Stimulated activated naive CD8-positive, alpha-beta T cell treated with anti-CD3 and anti-CD28 coated beads, Interleukin-15, amount 100 ng/mL, for 72 hours (primary cell): ENCODE measurements at regions not wholly inside any gene's neighbourhood (a gene's known extent, or its start where the extent isn't known, plus 50 kb on each side); places are given as distances from the start of the nearest gene placed in this dataset.
A peak's percentile ranks its signal among the peaks of the same experiment; 100 is the strongest.

Experiments
- ATAC-seq: fragments of 150-1000 bp; cut with Tn5 transposase; 2 replicates; pipeline ENCODE4 v1.10.0; 2021; ENCODE audit warnings: mild to moderate bottlenecking, moderate library complexity
- DNase-seq, 2 donors: peaks; one replicate each; pipeline ENCODE4 v3.0.0; 2021 to 2022
- H3K27ac Mint-ChIP-seq, 2 donors: one replicate each; pipeline ENCODE4 v1.8.0; 2022; ENCODE audit warnings: mild to moderate bottlenecking in 2 of 2, mixed read lengths in 2 of 2, moderate library complexity in 2 of 2
- H3K27me3 Mint-ChIP-seq: one replicate; pipeline ENCODE4 v1.8.0; 2022; ENCODE audit warnings: mixed read lengths
- H3K4me1 Mint-ChIP-seq: one replicate; pipeline ENCODE4 v1.8.0; 2022; ENCODE audit warnings: mild to moderate bottlenecking, mixed read lengths
- H3K4me3 Mint-ChIP-seq, 2 donors: one replicate each; pipeline ENCODE4 v1.8.0; 2022; ENCODE audit warnings: mild to moderate bottlenecking in 2 of 2, mixed read lengths in 2 of 2, moderate library complexity in 1 of 2
- H3K9me3 Mint-ChIP-seq, 2 donors: one replicate each; pipeline ENCODE4 v1.8.0; 2022; ENCODE audit warnings: mixed read lengths in 2 of 2

DNA sequence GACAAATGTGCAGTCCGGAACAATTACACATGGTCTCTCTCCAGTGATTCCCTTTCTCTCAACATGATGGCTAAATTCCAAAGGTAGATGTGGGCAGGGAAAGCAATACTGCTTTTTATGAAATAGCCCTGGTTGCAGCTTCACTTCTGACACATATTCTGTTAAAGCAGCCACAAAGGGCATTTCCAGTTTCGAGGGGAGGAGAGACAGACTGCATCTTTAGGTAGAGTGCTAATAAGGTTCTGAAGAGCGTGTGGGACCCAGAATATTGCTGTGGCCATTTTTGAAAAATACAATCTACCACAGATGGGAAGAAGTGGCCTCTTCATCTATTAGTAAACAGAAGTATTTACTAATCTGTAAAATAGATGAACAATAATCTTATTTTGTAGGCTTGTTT, 139.3 kb upstream of the PEX5L start:
- Mint-ChIP-seq H3K9me3 (peaks cover 6 to 11% of the 10 kb centered on the region in 2 donors), H3K4me1 (no peaks in the 10 kb centered on the region), H3K4me3 (no peak overlapping the region), H3K27me3 (no peaks in the 10 kb centered on the region), H3K27ac (no peak overlapping the region)
- ATAC-seq (no peak), DNase-seq (no peak)

DNA sequence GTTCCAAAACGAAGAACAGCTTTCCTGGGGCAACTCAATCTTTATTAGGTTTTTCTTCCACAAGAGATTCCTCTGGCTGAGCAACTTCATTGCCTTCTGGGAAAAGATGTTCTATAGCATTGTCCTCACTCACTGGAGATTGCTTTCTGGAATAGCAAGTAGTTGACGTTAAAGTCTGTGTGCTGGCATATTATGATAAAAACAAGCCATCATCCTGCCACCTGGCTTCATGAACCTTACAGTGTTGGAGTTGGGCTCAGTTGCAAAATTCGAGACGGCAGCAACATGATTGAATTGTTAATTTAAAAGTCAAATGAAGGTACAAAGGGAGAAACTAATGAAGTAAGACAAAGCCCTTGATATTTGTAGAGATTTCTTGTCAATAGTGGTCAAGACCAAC, 140.5 kb upstream of the PEX5L start:
- Mint-ChIP-seq H3K4me3 (no peak overlapping the region), H3K27me3 (no peaks in the 10 kb centered on the region), H3K27ac (no peak overlapping the region), H3K4me1 (no peaks in the 10 kb centered on the region), H3K9me3 (peaks cover 6 to 11% of the 10 kb centered on the region in 2 donors)
- DNase-seq (no peak), ATAC-seq (no peak)

DNA sequence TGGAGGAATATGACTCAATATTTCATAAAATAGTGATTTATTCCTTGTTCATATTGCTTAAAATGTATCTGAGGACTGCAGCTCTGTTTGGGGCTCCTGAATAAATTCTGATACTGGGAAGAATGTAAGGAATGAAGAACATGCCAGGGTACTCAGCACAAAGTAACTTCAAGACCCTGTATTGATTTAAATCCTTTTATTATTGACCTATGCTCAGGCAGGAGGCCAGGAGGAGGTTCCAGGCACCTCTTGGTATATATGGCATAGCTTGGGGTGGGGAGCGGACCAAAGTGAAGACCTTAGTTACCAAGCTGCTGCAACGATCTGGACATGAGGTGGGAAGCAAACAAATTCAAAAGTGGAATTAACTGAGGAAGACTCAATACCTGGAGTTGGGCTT, 142.8 kb upstream of the PEX5L start:
- no peak for DNase-seq
- Mint-ChIP-seq H3K9me3 (no peaks in the 10 kb centered on the region), H3K4me1 (no peaks in the 10 kb centered on the region), H3K4me3 (no peak overlapping the region), H3K27me3 (no peaks in the 10 kb centered on the region), H3K27ac (no peak overlapping the region)
- ATAC-seq, result no peak

DNA sequence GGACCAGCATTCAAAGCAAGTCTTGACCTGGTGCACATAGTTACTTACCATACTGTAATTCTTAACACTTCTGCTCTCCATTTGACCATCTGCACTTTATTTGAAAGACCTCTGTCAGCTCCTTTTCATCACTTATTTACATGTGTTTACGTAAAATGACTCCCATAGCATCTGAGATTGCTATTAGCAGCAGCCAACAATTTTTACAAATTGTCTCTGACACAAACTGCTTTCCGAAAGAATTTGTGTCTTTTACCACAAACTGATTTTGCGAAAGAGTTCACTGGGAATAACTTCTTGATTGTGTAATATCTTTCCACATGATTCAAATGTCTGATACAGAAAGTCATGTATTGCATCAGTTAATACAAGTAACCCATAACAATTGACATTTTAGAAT, 144.1 kb upstream of the PEX5L start:
- ATAC-seq (no peak), DNase-seq (no peak)
- Mint-ChIP-seq H3K27me3 (no peaks in the 10 kb centered on the region), H3K9me3 (no peaks in the 10 kb centered on the region), H3K4me3 (no peak overlapping the region), H3K27ac (no peak overlapping the region), H3K4me1 (no peaks in the 10 kb centered on the region)

DNA sequence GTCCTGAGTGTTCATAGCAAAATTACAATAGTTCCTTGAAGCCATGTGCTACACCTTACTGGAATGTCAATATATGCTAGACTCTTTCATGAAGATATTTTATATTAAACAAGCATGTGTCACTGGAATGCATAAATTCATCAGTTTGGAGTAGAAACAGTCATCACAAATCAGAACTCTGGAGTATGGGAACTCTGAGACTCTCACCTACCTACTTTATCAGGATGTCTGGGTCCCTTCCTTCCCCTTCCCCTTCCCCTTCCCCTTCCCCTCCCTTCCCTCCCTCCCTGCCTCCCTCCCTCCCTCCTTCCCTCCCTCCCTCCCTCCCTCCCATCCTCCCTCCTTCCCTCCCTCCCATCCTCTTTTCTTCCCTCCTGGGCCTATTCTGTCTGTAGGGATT, 144.7 kb upstream of the PEX5L start:
- H3K4me3 Mint-ChIP-seq, result no peak overlapping the region
- no peak for ATAC-seq
- H3K4me1 Mint-ChIP-seq, result no peaks in the 10 kb centered on the region
- no peak overlapping the region for H3K27ac Mint-ChIP-seq
- H3K9me3 Mint-ChIP-seq, result no peaks in the 10 kb centered on the region
- no peak for DNase-seq
- no peaks in the 10 kb centered on the region for H3K27me3 Mint-ChIP-seq

DNA sequence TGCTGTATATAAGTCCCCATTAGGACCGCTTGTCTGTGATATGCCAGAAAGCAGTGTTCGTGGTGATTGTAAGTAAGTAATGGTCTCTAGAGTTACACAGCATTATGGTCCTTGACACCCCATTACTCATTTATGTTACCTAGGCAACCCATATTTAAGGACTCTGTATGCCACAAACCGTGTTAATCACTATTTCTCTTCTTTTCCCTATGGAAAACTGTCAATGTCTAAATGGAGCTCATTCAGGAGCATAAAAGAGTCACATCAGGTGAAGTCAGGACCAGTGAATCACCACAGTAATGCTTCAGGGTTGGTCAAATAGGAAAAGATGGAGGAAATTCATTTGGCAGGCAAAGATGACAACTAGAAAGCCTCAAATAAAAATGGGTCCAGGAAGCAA, 146.6 kb upstream of the PEX5L start:
- Mint-ChIP-seq H3K4me1 (no peaks in the 10 kb centered on the region), H3K27ac (no peak overlapping the region), H3K27me3 (no peaks in the 10 kb centered on the region), H3K4me3 (no peak overlapping the region), H3K9me3 (no peaks in the 10 kb centered on the region)
- ATAC-seq (no peak), DNase-seq (no peak)

DNA sequence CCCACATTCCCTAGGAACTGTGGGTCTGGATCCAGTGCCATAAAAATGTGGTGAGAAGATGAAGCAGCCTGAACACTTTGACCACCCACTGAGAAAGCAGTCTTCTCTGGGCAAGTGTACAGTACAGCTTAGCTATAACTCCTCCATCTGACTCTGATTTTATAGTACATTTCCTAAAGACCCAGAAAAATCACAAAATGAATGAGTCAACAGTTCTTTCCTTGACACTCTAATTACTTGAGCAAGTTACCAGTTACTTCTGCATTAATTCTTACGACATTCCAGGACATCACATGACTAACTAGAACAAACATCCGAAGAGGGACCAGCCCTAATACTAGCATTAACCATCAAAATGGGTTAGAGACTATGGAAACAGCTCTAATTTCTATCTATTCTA, 148.1 kb upstream of the PEX5L start:
- DNase-seq (no peak), ATAC-seq (no peak)
- no peaks in the 10 kb centered on the region for H3K27me3 Mint-ChIP-seq
- H3K9me3 Mint-ChIP-seq, result no peaks in the 10 kb centered on the region
- H3K4me3 Mint-ChIP-seq, result no peak overlapping the region
- no peaks in the 10 kb centered on the region for H3K4me1 Mint-ChIP-seq
- H3K27ac Mint-ChIP-seq, result no peak overlapping the region

DNA sequence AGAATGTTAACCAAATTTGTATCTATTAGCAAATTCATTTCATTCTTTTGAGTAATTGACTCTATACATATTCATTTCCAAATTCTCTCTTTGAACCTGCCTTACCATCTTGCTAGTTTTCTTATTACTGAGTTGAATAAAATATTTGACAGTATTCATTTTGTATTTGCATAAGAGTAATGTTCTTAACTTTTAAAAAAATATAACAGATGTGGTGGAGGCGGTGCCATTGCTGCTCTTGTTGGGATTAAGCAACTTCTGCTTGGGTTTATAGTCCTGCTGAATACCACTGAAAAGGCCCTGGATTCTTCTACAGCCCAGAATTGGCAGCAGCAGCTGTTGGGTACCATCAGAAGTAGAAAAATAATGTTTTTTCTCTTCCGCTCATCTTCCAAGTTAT, 148.9 kb upstream of the PEX5L start:
- no peak overlapping the region for H3K27ac Mint-ChIP-seq
- H3K27me3 Mint-ChIP-seq, result no peaks in the 10 kb centered on the region
- H3K4me3 Mint-ChIP-seq, result no peak overlapping the region
- no peak for ATAC-seq
- DNase-seq, result no peak
- H3K4me1 Mint-ChIP-seq, result no peaks in the 10 kb centered on the region
- no peaks in the 10 kb centered on the region for H3K9me3 Mint-ChIP-seq

DNA sequence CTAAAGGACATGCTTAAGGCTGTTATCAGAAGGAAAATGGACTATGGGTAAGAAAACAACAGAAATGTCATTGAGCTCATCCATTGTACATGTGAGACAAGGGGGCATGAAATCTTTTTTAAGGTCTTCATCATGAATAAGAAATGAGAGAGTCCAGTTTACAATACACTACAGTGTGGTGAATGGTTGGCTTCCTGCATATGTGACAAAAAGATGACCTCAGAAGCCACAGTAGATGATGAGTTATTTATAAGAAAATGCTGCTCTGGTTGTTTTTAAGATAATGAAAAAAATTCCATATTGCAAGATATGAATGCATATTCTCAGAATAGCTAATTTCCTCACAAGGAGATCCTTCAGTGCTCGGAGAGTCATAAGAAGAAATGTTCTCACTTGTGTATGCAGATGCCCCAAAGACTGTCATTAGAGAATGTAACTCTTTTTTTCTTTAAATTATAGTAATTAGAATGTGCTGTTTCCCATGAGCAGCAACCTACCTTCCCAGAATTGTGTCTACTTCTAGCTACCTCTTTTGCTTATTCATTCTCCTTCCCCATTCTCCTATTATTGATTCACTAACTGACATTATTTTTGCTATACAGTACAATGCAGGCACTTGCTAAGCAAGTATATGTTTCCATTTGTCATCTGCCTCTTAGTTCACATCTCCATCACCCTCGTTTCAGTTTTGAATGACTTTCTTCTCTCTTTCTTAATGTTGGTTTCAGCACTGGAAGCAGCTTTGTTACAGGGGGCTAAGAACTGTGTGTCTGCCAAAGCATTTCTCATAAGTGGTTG, 152.0 kb upstream of the PEX5L start:
- H3K27ac Mint-ChIP-seq, result peak overlapping the region in 1 of 2 donors; percentile 59
- ATAC-seq, result no peak

DNA sequence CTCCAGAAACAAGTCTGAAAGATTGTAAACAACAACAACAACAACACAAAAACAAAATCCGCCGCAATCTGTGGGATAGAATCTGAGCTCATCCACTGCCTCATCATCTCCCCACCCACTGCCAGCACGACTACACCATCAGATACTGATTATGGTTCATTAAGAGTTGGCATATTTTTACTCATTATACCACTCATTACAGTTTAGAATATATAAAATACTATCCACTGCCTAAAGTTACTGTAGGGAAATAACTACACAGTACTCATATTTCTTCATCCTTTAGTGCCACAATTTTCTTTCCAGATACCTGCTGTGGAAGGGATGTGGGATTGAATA, 152.5 kb upstream of the PEX5L start:
- H3K9me3 Mint-ChIP-seq, result no peaks in the 10 kb centered on the region
- peak overlapping the region in 1 of 2 donors; percentile 59 for H3K27ac Mint-ChIP-seq
- no peak for ATAC-seq
- no peak overlapping the region for H3K4me3 Mint-ChIP-seq
- no peaks in the 10 kb centered on the region for H3K27me3 Mint-ChIP-seq
- DNase-seq, result no peak
- no peaks in the 10 kb centered on the region for H3K4me1 Mint-ChIP-seq

More for the DNA sequence above, 152.0 kb upstream of the PEX5L start:
- no peaks in the 10 kb centered on the region for H3K4me1 Mint-ChIP-seq
- H3K27me3 Mint-ChIP-seq, result no peaks in the 10 kb centered on the region
- no peak for DNase-seq
- H3K4me3 Mint-ChIP-seq, result no peak overlapping the region
- no peaks in the 10 kb centered on the region for H3K9me3 Mint-ChIP-seq

DNA sequence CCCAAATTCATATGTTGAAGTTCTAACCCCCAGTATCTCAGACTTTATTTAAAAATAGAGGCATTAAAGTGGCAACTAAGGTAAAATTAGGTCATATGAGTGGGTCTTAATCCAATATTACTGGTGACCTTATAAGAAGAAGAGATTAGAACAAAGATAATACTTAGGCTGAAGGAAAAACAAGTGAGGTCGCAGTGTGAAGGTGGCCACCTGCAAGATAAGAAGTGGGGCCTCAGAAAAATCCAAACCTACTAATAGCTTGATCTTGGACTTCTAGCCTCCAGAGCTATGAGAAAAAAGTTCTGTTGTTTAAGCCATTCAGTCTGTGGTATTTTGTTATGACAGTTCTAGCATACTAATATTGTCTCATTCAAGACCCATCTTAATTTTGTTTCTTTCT, 159.9 kb upstream of the PEX5L start:
- ATAC-seq (no peak), DNase-seq (no peak)
- Mint-ChIP-seq H3K9me3 (peaks cover 0 to 2% of the 10 kb centered on the region in 2 donors), H3K4me3 (no peak overlapping the region), H3K4me1 (no peaks in the 10 kb centered on the region), H3K27me3 (no peaks in the 10 kb centered on the region), H3K27ac (no peak overlapping the region)

DNA sequence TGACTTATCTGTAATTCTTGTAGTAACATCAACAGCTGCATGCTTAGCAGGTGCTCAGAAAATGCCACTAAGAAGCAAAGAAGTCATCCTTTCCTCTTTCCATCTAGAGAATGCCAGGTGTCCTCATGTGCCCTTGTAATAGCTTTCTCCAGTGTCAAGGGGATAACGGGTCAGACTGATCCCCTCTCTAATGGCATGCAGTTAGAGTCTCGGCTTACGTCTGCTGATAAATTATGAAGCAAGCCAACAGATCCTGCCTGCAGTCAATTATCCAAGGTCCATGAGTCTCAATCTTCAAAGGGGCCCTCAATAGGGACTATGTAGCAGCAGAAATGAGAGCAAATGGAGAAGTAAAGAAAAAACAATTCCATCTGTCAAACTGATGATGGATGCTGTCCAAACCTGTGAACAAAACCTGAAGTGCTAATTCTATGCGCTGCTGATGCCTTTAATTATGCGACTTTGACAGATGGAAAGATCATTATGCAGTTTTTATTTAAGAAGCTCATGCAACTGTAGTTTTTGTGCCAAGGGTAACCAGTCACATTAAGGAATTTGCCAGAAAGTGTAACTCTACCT, 162.8 kb upstream of the PEX5L start:
- no peak for DNase-seq
- Mint-ChIP-seq H3K4me1 (no peaks in the 10 kb centered on the region), H3K27ac (no peak overlapping the region), H3K27me3 (no peaks in the 10 kb centered on the region), H3K9me3 (peaks cover 4 to 8% of the 10 kb centered on the region in 2 donors), H3K4me3 (no peak overlapping the region)
- ATAC-seq, result no peak

DNA sequence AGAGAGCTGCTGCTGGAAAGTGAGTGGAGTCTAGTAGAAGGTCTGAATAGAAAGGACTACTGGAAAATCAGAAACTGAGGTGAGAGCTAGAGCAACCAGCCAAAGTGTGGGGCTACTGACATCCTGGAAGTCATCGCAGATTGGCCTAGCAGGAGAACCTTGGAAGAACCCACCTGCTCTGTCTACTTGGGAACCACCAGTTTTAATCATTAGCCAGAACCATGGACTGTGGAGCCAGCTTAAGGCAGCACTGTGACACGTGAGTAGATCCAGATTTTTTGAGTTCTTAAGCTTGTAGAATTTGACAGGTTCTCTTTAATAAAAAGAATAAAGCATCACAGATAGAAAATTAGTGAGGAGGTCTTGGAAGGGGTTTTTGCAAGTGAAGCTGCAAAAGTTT, 179.1 kb upstream of the PEX5L start:
- Mint-ChIP-seq H3K27ac (no peak overlapping the region), H3K9me3 (peaks cover 4 to 7% of the 10 kb centered on the region in 2 donors), H3K27me3 (no peaks in the 10 kb centered on the region), H3K4me1 (no peaks in the 10 kb centered on the region), H3K4me3 (no peak overlapping the region)
- ATAC-seq (no peak), DNase-seq (no peak)

DNA sequence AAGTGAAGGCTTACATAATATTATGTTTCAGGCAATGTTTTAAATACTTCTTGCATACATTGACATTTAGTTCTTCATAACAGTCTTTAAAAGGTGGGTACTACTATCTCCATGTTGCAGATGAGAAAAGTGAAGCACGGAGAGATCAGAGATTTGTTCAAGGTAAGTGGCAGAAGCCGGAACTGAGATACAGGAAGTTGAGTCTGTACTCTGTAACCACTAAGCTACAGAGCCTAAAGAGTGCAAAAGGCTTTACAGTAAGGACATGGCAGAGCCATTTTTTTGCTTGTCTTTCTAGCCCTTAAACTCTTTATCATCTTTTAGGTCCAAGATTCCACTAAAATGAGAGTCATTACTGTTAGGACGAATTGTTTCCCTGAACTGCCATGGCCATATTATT, 186.5 kb upstream of the PEX5L start:
- H3K27me3 Mint-ChIP-seq, result no peaks in the 10 kb centered on the region
- H3K4me1 Mint-ChIP-seq, result no peaks in the 10 kb centered on the region
- H3K9me3 Mint-ChIP-seq, result peaks cover 13 to 24% of the 10 kb centered on the region in 2 donors

DNA sequence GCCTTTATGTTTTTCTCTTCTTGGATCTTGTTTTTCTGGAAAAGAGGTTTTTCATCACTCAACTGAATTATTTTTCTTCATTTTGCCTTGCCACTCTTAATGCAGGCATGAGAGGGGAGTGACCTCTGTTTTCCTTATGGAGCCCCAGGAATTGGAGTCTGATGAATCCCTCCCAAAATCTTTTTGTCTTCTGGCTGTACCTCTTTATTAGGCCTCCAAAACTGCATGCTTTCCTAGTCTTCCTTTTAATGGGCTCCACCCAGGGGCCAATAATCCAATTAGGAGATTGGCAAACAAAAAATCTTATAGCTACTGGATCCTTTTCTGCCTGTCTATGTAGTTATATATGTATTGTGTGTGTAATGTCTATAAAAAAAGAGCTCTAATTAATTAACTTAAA, 192.4 kb upstream of the PEX5L start:
- H3K9me3 Mint-ChIP-seq, result peaks cover 22 to 47% of the 10 kb centered on the region in 2 donors
- no peak overlapping the region for H3K27ac Mint-ChIP-seq
- H3K27me3 Mint-ChIP-seq, result no peaks in the 10 kb centered on the region
- DNase-seq, result no peak
- ATAC-seq, result no peak
- H3K4me1 Mint-ChIP-seq, result no peaks in the 10 kb centered on the region
- H3K4me3 Mint-ChIP-seq, result no peak overlapping the region

More for the DNA sequence above, 186.5 kb upstream of the PEX5L start:
- DNase-seq, result no peak
- H3K27ac Mint-ChIP-seq, result no peak overlapping the region
- no peak for ATAC-seq
- H3K4me3 Mint-ChIP-seq, result no peak overlapping the region

DNA sequence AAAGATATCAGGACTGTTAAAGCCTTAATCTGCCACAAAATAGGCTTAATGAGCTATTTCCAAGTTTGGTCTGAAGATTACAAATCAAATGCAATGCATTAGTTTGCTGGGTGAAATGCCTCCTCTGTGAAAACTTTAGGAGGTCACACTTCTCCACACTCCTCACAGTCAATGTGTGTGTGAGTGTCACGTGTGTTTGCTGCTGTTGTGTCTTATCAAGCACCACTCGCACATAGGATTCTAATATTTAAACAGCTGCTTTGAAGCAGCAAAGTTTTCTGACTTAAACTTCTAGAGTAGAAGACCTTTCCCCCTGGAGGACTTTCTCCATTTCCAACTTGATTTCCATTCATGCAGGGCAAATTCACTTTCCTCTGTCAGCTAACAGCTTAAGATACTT, 203.2 kb upstream of the PEX5L start:
- H3K4me1 Mint-ChIP-seq, result no peaks in the 10 kb centered on the region
- no peak overlapping the region for H3K27ac Mint-ChIP-seq
- H3K27me3 Mint-ChIP-seq, result no peaks in the 10 kb centered on the region
- no peak overlapping the region for H3K4me3 Mint-ChIP-seq
- ATAC-seq (no peak), DNase-seq (no peak)
- H3K9me3 Mint-ChIP-seq, result peaks cover 8 to 24% of the 10 kb centered on the region in 2 donors

DNA sequence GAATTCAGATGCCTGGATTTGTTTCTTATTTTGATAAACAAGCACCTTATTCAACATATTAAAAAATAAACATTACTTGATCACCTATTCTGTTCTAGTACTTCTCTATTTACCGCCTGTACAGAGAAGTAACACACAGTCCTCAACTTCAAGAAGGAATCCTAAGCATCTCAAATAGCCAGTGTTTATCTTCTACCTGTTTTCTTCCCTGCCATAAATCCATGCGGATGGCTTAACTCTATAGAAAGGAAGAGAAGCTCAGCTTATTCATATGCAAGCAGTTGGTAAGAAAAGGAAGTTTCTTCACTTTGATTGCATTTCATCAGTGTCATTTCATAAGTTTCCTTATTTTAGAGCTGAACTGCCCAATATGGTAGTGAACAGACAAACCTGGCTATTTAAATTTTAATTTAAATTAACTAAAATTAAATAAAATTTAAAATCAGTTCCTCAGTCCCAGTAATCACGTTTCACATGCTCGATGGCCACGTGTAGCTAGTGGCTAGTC, 210.0 kb upstream of the PEX5L start:
- DNase-seq, result no peak
- Mint-ChIP-seq H3K4me1 (no peaks in the 10 kb centered on the region), H3K27ac (no peak overlapping the region), H3K27me3 (no peaks in the 10 kb centered on the region), H3K9me3 (peaks cover 7 to 15% of the 10 kb centered on the region in 2 donors), H3K4me3 (no peak overlapping the region)
- ATAC-seq, result no peak
